HG03565 (cell line): ENCODE measurements at regions not wholly inside any gene's neighbourhood (a gene's known extent, or its start where the extent isn't known, plus 50 kb on each side); places are given as distances from the start of the nearest gene placed in this dataset.

ENCODE experiments used
- ATAC-seq: cut with Tn5 transposase; IDR thresholded peaks from one replicate; pipeline ENCODE4 v1.9.1; 2021; ENCODE audit warnings: mild to moderate bottlenecking, moderate library complexity; ENCODE audit not compliant: unreplicated experiment

- ATAC-seq: no peak
Measured at GRCh38 chr22:27193636-27194035, 536.2 kb downstream of the MIAT start.

GRCh38 chr22:27194096-27194748 is 536.8 kb downstream of the MIAT start:
- no peak for ATAC-seq

- ATAC-seq: no peak
Measured at GRCh38 chr22:27195094-27195493, 537.7 kb downstream of the MIAT start.

GRCh38 chr22:27195494-27195893 is 538.1 kb downstream of the MIAT start:
- ATAC-seq: no peak

- ATAC-seq: no peak
Measured at GRCh38 chr22:27196606-27197005, 539.2 kb downstream of the MIAT start.

- ATAC-seq: no peak
Measured at GRCh38 chr22:27197052-27197451, 539.7 kb downstream of the MIAT start.

GRCh38 chr22:27197618-27198017 is 540.2 kb downstream of the MIAT start:
- no peak for ATAC-seq

GRCh38 chr22:27198518-27199035 is 541.2 kb downstream of the MIAT start:
- no peak for ATAC-seq

- ATAC-seq: no peak
Measured at GRCh38 chr22:27199354-27199753, 542.0 kb downstream of the MIAT start.

- no peak for ATAC-seq
Measured at GRCh38 chr22:27201276-27201675, 543.9 kb downstream of the MIAT start.

- no peak for ATAC-seq
Measured at GRCh38 chr22:27201741-27202140, 544.4 kb downstream of the MIAT start.

GRCh38 chr22:27203276-27203660 is 545.9 kb downstream of the MIAT start:
- no peak for ATAC-seq

- no peak for ATAC-seq
Measured at GRCh38 chr22:27204280-27204679, 546.9 kb downstream of the MIAT start.

- no peak for ATAC-seq
Measured at GRCh38 chr22:27204817-27205216, 547.4 kb downstream of the MIAT start.

- ATAC-seq: no peak
Measured at GRCh38 chr22:27205492-27206373, 548.3 kb downstream of the MIAT start.

- no peak for ATAC-seq
Measured at GRCh38 chr22:27206374-27207133, 549.2 kb downstream of the MIAT start.

GRCh38 chr22:27207266-27207665 is 549.9 kb downstream of the MIAT start:
- no peak for ATAC-seq

- no peak for ATAC-seq
Measured at GRCh38 chr22:27207907-27208306, 550.5 kb downstream of the MIAT start.

- ATAC-seq: no peak
Measured at GRCh38 chr22:27210111-27210730, 552.8 kb downstream of the MIAT start.

GRCh38 chr22:27212102-27212501 is 554.7 kb downstream of the MIAT start:
- ATAC-seq: no peak

GRCh38 chr22:27212617-27213177 is 555.3 kb downstream of the MIAT start:
- no peak for ATAC-seq
